ENCODE measurements at regions not wholly inside any gene's neighbourhood (a gene's known extent, or its start where the extent isn't known, plus 50 kb on each side); places are given as distances from the start of the nearest gene placed in this dataset.

- no peaks in the 10 kb centered on the region for H3K4me1 ChIP-seq (ENCODE audit: control insufficient read depth, insufficient read depth, low read length)
- no peak overlapping the region for H3K27ac ChIP-seq (ENCODE audit: low read length)
- peaks cover 0 to 8% of the 10 kb centered on the region in 2 donors for H3K27me3 ChIP-seq (ENCODE audit: control insufficient read depth in 1 of 2, insufficient read depth in 2 of 2, low read length in 2 of 2)
- H3K9ac ChIP-seq (ENCODE audit: low read length in 2 of 2), result no peak overlapping the region
- peaks cover 4 to 13% of the 10 kb centered on the region in 2 donors for H3K9me3 ChIP-seq (ENCODE audit: control insufficient read depth in 2 of 2, low read length in 2 of 2)
- H3K4me3 ChIP-seq (ENCODE audit: low read length in 2 of 2), result no peak overlapping the region
- no peaks in the 10 kb centered on the region for H3K36me3 ChIP-seq (ENCODE audit: control insufficient read depth in 2 of 2, insufficient read depth in 2 of 2, low read length in 2 of 2)
Observed at GRCh38 chr22:44613196-44613595, 88.8 kb upstream of the PRR5 start.

DNA sequence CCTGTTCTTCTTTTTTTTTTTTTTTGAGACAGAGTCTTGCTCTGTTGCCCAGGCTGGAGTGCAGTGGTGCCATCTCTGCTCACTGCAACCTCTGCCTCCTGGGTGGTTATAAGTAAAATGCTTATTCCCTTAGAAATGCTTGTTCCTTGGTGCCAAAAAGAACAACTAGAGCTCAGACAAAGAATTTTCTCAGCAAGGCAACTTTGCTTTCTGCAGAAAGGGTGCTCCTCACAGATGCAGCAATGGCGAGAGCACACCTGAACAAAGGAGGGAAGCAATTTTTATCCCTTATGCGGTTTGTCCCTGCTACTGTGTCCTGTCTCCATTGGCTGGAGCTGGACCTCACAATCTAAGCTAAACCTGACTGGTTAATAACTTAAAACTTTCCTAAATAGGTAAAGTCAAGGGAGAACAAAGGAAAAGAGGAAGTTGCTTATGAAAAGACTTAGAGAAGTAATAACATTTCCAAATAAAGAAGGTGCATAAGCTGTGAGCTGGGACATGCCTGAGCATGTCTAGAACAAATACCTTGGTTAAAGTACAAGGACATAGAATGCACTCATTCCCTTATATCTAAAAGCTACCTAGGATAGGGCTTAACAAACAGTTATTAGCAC, 90.0 kb upstream of the PRR5 start:
- Histone ChIP-seq H3K9ac (ENCODE audit: low read length in 2 of 2) (no peak overlapping the region), H3K4me3 (ENCODE audit: low read length in 2 of 2) (no peak overlapping the region), H3K9me3 (ENCODE audit: control insufficient read depth in 2 of 2, low read length in 2 of 2) (peaks cover 4 to 13% of the 10 kb centered on the region in 2 donors), H3K27ac (ENCODE audit: low read length) (no peak overlapping the region), H3K36me3 (ENCODE audit: control insufficient read depth in 2 of 2, insufficient read depth in 2 of 2, low read length in 2 of 2) (no peaks in the 10 kb centered on the region), H3K27me3 (ENCODE audit: control insufficient read depth in 1 of 2, insufficient read depth in 2 of 2, low read length in 2 of 2) (peaks cover 0 to 7% of the 10 kb centered on the region in 2 donors), H3K4me1 (ENCODE audit: control insufficient read depth, insufficient read depth, low read length) (no peaks in the 10 kb centered on the region)

DNA sequence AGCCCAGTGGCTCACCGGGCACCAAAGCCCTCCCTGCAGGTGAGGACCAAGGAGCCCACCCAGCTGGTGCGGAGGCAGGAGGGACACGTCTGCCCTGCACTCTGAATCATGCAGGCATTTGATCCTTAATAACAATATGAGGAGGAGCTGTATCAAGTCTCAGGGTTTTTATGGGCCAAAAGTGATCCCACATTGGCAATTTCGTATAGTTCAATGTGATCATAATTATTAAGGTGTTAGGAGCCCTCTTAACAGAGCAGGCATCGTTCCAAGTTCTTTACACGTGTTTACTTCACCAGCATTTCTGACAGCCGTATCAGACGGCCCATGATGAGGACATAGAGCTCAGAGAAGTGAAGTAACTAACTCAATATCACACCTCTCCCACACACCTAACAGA, 91.9 kb upstream of the PRR5 start:
- H3K27me3 ChIP-seq (ENCODE audit: control insufficient read depth in 1 of 2, insufficient read depth in 2 of 2, low read length in 2 of 2), result peaks cover 0 to 10% of the 10 kb centered on the region in 2 donors
- no peaks in the 10 kb centered on the region for H3K36me3 ChIP-seq (ENCODE audit: control insufficient read depth in 2 of 2, insufficient read depth in 2 of 2, low read length in 2 of 2)
- no peak overlapping the region for H3K4me3 ChIP-seq (ENCODE audit: low read length in 2 of 2)
- H3K9me3 ChIP-seq (ENCODE audit: control insufficient read depth in 2 of 2, low read length in 2 of 2), result peaks cover 4 to 13% of the 10 kb centered on the region in 2 donors
- no peak overlapping the region for H3K9ac ChIP-seq (ENCODE audit: low read length in 2 of 2)
- H3K27ac ChIP-seq (ENCODE audit: low read length), result no peak overlapping the region
- no peaks in the 10 kb centered on the region for H3K4me1 ChIP-seq (ENCODE audit: control insufficient read depth, insufficient read depth, low read length)

GRCh38 chr22:44609400-44609988, 92.5 kb upstream of the PRR5 start:
- peaks cover 0 to 13% of the 10 kb centered on the region in 2 donors for H3K27me3 ChIP-seq (ENCODE audit: control insufficient read depth in 1 of 2, insufficient read depth in 2 of 2, low read length in 2 of 2)
- no peak overlapping the region for H3K4me3 ChIP-seq (ENCODE audit: low read length in 2 of 2)
- no peak overlapping the region for H3K9ac ChIP-seq (ENCODE audit: low read length in 2 of 2)
- H3K36me3 ChIP-seq (ENCODE audit: control insufficient read depth in 2 of 2, insufficient read depth in 2 of 2, low read length in 2 of 2), result no peaks in the 10 kb centered on the region
- peaks cover 4 to 13% of the 10 kb centered on the region in 2 donors for H3K9me3 ChIP-seq (ENCODE audit: control insufficient read depth in 2 of 2, low read length in 2 of 2)
- no peaks in the 10 kb centered on the region for H3K4me1 ChIP-seq (ENCODE audit: control insufficient read depth, insufficient read depth, low read length)
- H3K27ac ChIP-seq (ENCODE audit: low read length), result no peak overlapping the region

DNA sequence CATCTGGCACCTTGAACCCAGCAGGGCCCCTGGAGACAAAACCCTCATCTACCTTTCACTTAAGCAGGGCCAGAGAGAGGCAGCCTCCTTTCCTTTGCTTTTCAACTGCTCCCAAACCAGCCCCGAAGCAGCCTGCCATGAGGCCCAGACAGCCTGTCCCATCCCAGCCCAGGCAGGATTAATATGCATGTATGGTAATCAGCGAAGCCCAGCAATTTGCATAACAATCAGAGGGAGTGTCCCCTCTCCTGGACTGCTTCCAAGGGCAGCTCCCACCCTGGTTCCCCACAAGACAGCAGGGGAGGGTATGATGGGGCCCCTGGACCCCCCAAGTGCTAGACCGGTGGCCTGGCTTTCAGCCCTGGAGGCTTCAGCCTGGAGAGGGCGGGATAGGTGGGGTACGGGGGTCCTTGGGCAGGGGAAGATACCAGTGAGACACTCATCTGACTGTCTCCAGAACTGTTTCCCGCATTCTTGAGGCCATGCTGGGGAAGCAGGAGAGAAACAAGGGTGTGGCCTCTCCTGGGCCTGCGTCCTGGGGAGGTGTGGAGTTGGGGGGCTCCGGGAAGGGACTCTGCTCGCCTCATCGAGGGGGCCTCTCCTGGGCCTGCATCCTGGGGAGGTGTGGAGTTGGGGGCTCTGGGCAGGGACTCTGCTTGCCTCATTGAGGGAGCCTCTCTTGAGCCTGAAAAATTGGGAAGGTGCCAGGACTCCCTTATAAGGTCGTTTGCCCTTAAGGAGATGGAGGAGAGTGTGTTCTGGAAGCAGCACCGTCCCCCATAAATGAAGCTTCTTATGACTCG, 93.2 kb upstream of the PRR5 start:
- Histone ChIP-seq H3K9ac (ENCODE audit: low read length in 2 of 2) (no peak overlapping the region), H3K36me3 (ENCODE audit: control insufficient read depth in 2 of 2, insufficient read depth in 2 of 2, low read length in 2 of 2) (no peaks in the 10 kb centered on the region), H3K27me3 (ENCODE audit: control insufficient read depth in 1 of 2, insufficient read depth in 2 of 2, low read length in 2 of 2) (peaks cover 0 to 13% of the 10 kb centered on the region in 2 donors), H3K4me3 (ENCODE audit: low read length in 2 of 2) (no peak overlapping the region), H3K27ac (ENCODE audit: low read length) (no peak overlapping the region), H3K4me1 (ENCODE audit: control insufficient read depth, insufficient read depth, low read length) (no peaks in the 10 kb centered on the region), H3K9me3 (ENCODE audit: control insufficient read depth in 2 of 2, low read length in 2 of 2) (peaks cover 4 to 13% of the 10 kb centered on the region in 2 donors)

- H3K27ac ChIP-seq (ENCODE audit: low read length), result no peak overlapping the region
- no peaks in the 10 kb centered on the region for H3K36me3 ChIP-seq (ENCODE audit: control insufficient read depth in 2 of 2, insufficient read depth in 2 of 2, low read length in 2 of 2)
- peaks cover 0 to 13% of the 10 kb centered on the region in 2 donors for H3K27me3 ChIP-seq (ENCODE audit: control insufficient read depth in 1 of 2, insufficient read depth in 2 of 2, low read length in 2 of 2)
- H3K9me3 ChIP-seq (ENCODE audit: control insufficient read depth in 2 of 2, low read length in 2 of 2), result peaks cover 0 to 4% of the 10 kb centered on the region in 2 donors
- H3K9ac ChIP-seq (ENCODE audit: low read length in 2 of 2), result no peak overlapping the region
- no peak overlapping the region for H3K4me3 ChIP-seq (ENCODE audit: low read length in 2 of 2)
- no peaks in the 10 kb centered on the region for H3K4me1 ChIP-seq (ENCODE audit: control insufficient read depth, insufficient read depth, low read length)
Observed at GRCh38 chr22:44606126-44606525, 95.9 kb upstream of the PRR5 start.

DNA sequence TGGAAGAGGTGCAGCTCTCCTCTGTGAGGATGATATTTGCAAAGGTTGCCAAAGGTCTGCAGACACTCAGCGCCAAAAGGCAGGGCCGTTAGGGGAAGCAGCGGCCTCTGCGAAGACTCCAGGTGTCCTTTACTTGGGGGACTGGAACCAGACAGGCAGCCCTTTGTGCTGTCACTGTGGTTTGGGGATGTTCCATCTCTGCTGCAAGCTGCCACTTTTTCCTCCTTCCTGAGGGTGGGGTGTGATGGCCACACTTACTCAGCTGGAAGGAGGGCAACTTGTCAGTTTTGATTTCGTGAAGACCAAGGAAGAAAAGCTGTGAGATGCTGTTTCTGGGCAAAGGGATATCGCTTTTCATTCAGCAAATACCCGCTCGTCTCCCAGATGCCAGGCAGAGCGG, 96.5 kb upstream of the PRR5 start:
- Histone ChIP-seq H3K27me3 (ENCODE audit: control insufficient read depth in 1 of 2, insufficient read depth in 2 of 2, low read length in 2 of 2) (peaks cover 0 to 13% of the 10 kb centered on the region in 2 donors), H3K4me1 (ENCODE audit: control insufficient read depth, insufficient read depth, low read length) (no peaks in the 10 kb centered on the region)

DNA sequence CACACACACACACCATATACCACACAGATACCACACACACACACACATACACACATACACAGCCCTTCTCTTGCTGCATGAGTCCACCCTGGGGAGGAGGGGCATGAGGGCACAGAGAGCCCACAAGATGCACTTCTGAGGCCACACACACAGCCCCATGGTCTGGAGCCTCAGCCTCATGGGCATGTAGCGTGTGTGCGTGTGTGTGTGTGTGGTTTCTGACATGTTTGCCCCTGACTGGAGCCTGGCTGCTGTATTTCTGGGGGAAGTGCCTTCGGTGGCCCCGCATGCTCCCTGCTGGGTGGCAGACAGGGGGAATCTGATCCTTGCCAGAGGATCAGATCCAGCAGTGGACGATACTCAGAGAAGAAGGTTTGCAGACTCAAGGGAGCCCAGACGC, 97.0 kb upstream of the PRR5 start:
- H3K27me3 ChIP-seq (ENCODE audit: control insufficient read depth in 1 of 2, insufficient read depth in 2 of 2, low read length in 2 of 2), result peaks cover 0 to 13% of the 10 kb centered on the region in 2 donors
- no peak overlapping the region for H3K9ac ChIP-seq (ENCODE audit: low read length in 2 of 2)
- no peaks in the 10 kb centered on the region for H3K4me1 ChIP-seq (ENCODE audit: control insufficient read depth, insufficient read depth, low read length)
- H3K27ac ChIP-seq (ENCODE audit: low read length), result no peak overlapping the region
- no peaks in the 10 kb centered on the region for H3K9me3 ChIP-seq (ENCODE audit: control insufficient read depth in 2 of 2, low read length in 2 of 2)
- H3K36me3 ChIP-seq (ENCODE audit: control insufficient read depth in 2 of 2, insufficient read depth in 2 of 2, low read length in 2 of 2), result no peaks in the 10 kb centered on the region
- H3K4me3 ChIP-seq (ENCODE audit: low read length in 2 of 2), result no peak overlapping the region

More for the DNA sequence above, 96.5 kb upstream of the PRR5 start:
- no peak overlapping the region for H3K9ac ChIP-seq (ENCODE audit: low read length in 2 of 2)
- no peaks in the 10 kb centered on the region for H3K9me3 ChIP-seq (ENCODE audit: control insufficient read depth in 2 of 2, low read length in 2 of 2)
- no peak overlapping the region for H3K27ac ChIP-seq (ENCODE audit: low read length)
- no peak overlapping the region for H3K4me3 ChIP-seq (ENCODE audit: low read length in 2 of 2)
- H3K36me3 ChIP-seq (ENCODE audit: control insufficient read depth in 2 of 2, insufficient read depth in 2 of 2, low read length in 2 of 2), result no peaks in the 10 kb centered on the region

- H3K27ac ChIP-seq (ENCODE audit: low read length), result no peak overlapping the region
- H3K4me1 ChIP-seq (ENCODE audit: control insufficient read depth, insufficient read depth, low read length), result no peaks in the 10 kb centered on the region
- no peak overlapping the region for H3K9ac ChIP-seq (ENCODE audit: low read length in 2 of 2)
- no peaks in the 10 kb centered on the region for H3K36me3 ChIP-seq (ENCODE audit: control insufficient read depth in 2 of 2, insufficient read depth in 2 of 2, low read length in 2 of 2)
- no peaks in the 10 kb centered on the region for H3K9me3 ChIP-seq (ENCODE audit: control insufficient read depth in 2 of 2, low read length in 2 of 2)
- no peak overlapping the region for H3K4me3 ChIP-seq (ENCODE audit: low read length in 2 of 2)
- peaks cover 0 to 13% of the 10 kb centered on the region in 2 donors for H3K27me3 ChIP-seq (ENCODE audit: control insufficient read depth in 1 of 2, insufficient read depth in 2 of 2, low read length in 2 of 2)
Observed at GRCh38 chr22:44604455-44604854, 97.5 kb upstream of the PRR5 start.

- no peak overlapping the region for H3K9ac ChIP-seq (ENCODE audit: low read length in 2 of 2)
- H3K4me3 ChIP-seq (ENCODE audit: low read length in 2 of 2), result no peak overlapping the region
- H3K27me3 ChIP-seq (ENCODE audit: control insufficient read depth in 1 of 2, insufficient read depth in 2 of 2, low read length in 2 of 2), result peaks cover 0 to 13% of the 10 kb centered on the region in 2 donors
- H3K27ac ChIP-seq (ENCODE audit: low read length), result no peak overlapping the region
- H3K9me3 ChIP-seq (ENCODE audit: control insufficient read depth in 2 of 2, low read length in 2 of 2), result no peaks in the 10 kb centered on the region
- no peaks in the 10 kb centered on the region for H3K4me1 ChIP-seq (ENCODE audit: control insufficient read depth, insufficient read depth, low read length)
- no peaks in the 10 kb centered on the region for H3K36me3 ChIP-seq (ENCODE audit: control insufficient read depth in 2 of 2, insufficient read depth in 2 of 2, low read length in 2 of 2)
Observed at GRCh38 chr22:44603767-44604166, 98.2 kb upstream of the PRR5 start.
